ENCODE measurements at regions not wholly inside any gene's neighbourhood (a gene's known extent, or its start where the extent isn't known, plus 50 kb on each side); places are given as distances from the start of the nearest gene placed in this dataset.
"Not testable (repeated sequence)": the region's sequence is repeated elsewhere in the genome, so short reads cannot be mapped to it uniquely, and the experiment has no call there.

GRCh38 chr3:105255350-105255749 is 111.4 kb upstream of the ALCAM start:
- no peak overlapping the region for H3K4me3 ChIP-seq (ENCODE audit: low read length)
- TF ChIP-seq ZNF274 (IDR thresholded peaks at IDR 0.05; ENCODE audit: low read depth, low read length) = no peak

GRCh38 chr3:105259496-105259895 is 107.2 kb upstream of the ALCAM start:
- TF ChIP-seq ZNF274 (IDR thresholded peaks at IDR 0.05; ENCODE audit: low read depth, low read length) = no peak
- H3K4me3 ChIP-seq (ENCODE audit: low read length) = no peak overlapping the region

- no peak for TF ChIP-seq ZNF274 (IDR thresholded peaks at IDR 0.05; ENCODE audit: low read depth, low read length)
- no peak overlapping the region for H3K4me3 ChIP-seq (ENCODE audit: low read length)
These were observed 106.3 kb upstream of the ALCAM start for GRCh38 chr3:105260385-105260784.

- TF ChIP-seq ZNF274 (IDR thresholded peaks at IDR 0.05; ENCODE audit: low read depth, low read length) = no peak
- no peak overlapping the region for H3K4me3 ChIP-seq (ENCODE audit: low read length)
These were observed 92.2 kb upstream of the ALCAM start for GRCh38 chr3:105274536-105274935.

GRCh38 chr3:105274958-105275357 is 91.8 kb upstream of the ALCAM start:
- no peak for TF ChIP-seq ZNF274 (IDR thresholded peaks at IDR 0.05; ENCODE audit: low read depth, low read length)
- H3K4me3 ChIP-seq (ENCODE audit: low read length) = no peak overlapping the region

GRCh38 chr3:105277656-105278055 is 89.1 kb upstream of the ALCAM start:
- TF ChIP-seq ZNF274 (IDR thresholded peaks at IDR 0.05; ENCODE audit: low read depth, low read length) = no peak
- H3K4me3 ChIP-seq (ENCODE audit: low read length) = no peak overlapping the region

GRCh38 chr3:105278688-105279087 is 88.0 kb upstream of the ALCAM start:
- no peak for TF ChIP-seq ZNF274 (IDR thresholded peaks at IDR 0.05; ENCODE audit: low read depth, low read length)

GRCh38 chr3:105281989-105282388 is 84.7 kb upstream of the ALCAM start:
- TF ChIP-seq ZNF274 (IDR thresholded peaks at IDR 0.05; ENCODE audit: low read depth, low read length) = no peak

More at GRCh38 chr3:105278688-105279087, 88.0 kb upstream of the ALCAM start:
- no peak overlapping the region for H3K4me3 ChIP-seq (ENCODE audit: low read length)

GRCh38 chr3:105284876-105285275 is 81.8 kb upstream of the ALCAM start:
- TF ChIP-seq ZNF274 (IDR thresholded peaks at IDR 0.05; ENCODE audit: low read depth, low read length) = no peak
- no peak overlapping the region for H3K4me3 ChIP-seq (ENCODE audit: low read length)

More at GRCh38 chr3:105281989-105282388, 84.7 kb upstream of the ALCAM start:
- no peak overlapping the region for H3K4me3 ChIP-seq (ENCODE audit: low read length)

GRCh38 chr3:105285653-105286241 is 81.0 kb upstream of the ALCAM start:
- no peak for TF ChIP-seq ZNF274 (IDR thresholded peaks at IDR 0.05; ENCODE audit: low read depth, low read length)
- H3K4me3 ChIP-seq (ENCODE audit: low read length) = no peak overlapping the region

- no peak for TF ChIP-seq ZNF274 (IDR thresholded peaks at IDR 0.05; ENCODE audit: low read depth, low read length)
These were observed 73.3 kb upstream of the ALCAM start for GRCh38 chr3:105293441-105293840.

GRCh38 chr3:105296182-105296822 is 70.4 kb upstream of the ALCAM start:
- H3K4me3 ChIP-seq (ENCODE audit: low read length) = not testable (repeated sequence)

More at GRCh38 chr3:105293441-105293840, 73.3 kb upstream of the ALCAM start:
- H3K4me3 ChIP-seq (ENCODE audit: low read length) = no peak overlapping the region

- no peak for TF ChIP-seq ZNF274 (IDR thresholded peaks at IDR 0.05; ENCODE audit: low read depth, low read length)
- H3K4me3 ChIP-seq (ENCODE audit: low read length) = no peak overlapping the region
These were observed 62.2 kb upstream of the ALCAM start for GRCh38 chr3:105304487-105304886.

- H3K4me3 ChIP-seq (ENCODE audit: low read length) = no peak overlapping the region
- TF ChIP-seq ZNF274 (IDR thresholded peaks at IDR 0.05; ENCODE audit: low read depth, low read length) = no peak
These were observed 51.6 kb upstream of the ALCAM start for GRCh38 chr3:105315144-105315543.

GRCh38 chr3:105315815-105316214 is 50.9 kb upstream of the ALCAM start:
- H3K4me3 ChIP-seq (ENCODE audit: low read length) = no peak overlapping the region
- TF ChIP-seq ZNF274 (IDR thresholded peaks at IDR 0.05; ENCODE audit: low read depth, low read length) = no peak

GRCh38 chr3:105316331-105316730 is 50.4 kb upstream of the ALCAM start:
- no peak for TF ChIP-seq ZNF274 (IDR thresholded peaks at IDR 0.05; ENCODE audit: low read depth, low read length)
- H3K4me3 ChIP-seq (ENCODE audit: low read length) = no peak overlapping the region

Measured in GM08714 (cell line).